Upper lobe of left lung (tissue), 6 donors: ENCODE measurements at regions not wholly inside any gene's neighbourhood (a gene's known extent, or its start where the extent isn't known, plus 50 kb on each side); places are given as distances from the start of the nearest gene placed in this dataset.

Source experiments
- ATAC-seq, 2 donors: fragments of 200-7000 bp; cut with Tn5 transposase; one replicate each; pipeline ENCODE4 v1.9.1; 2022; ENCODE audit warnings: mild to moderate bottlenecking in 2 of 2, moderate library complexity in 2 of 2; ENCODE audit not compliant: low FRiP score in 2 of 2
- DNase-seq, 2 donors: peaks; one replicate each; pipeline ENCODE4 v3.0.0-alpha.2; 2019 to 2020
- H3K27ac ChIP-seq, 4 donors: fragments of 200-600 bp; sonication (generic); one replicate each; pipeline ENCODE4 v1.5.1; 2016 to 2019
- H3K27me3 ChIP-seq, 4 donors: fragments of 200-600 bp; sonication (generic); one replicate each; pipeline ENCODE4 v1.5.1; 2017 to 2019
- H3K36me3 ChIP-seq, 4 donors: fragments of 200-600 bp; sonication (generic); one replicate each; pipeline ENCODE4 v1.5.1; 2016 to 2019
- H3K4me1 ChIP-seq, 4 donors: fragments of 200-600 bp; sonication (generic); one replicate each; pipeline ENCODE4 v1.5.1; 2018 to 2019
- H3K4me3 ChIP-seq, 4 donors: fragments of 200-600 bp; sonication (generic); one replicate each; pipeline ENCODE4 v1.5.1; 2017 to 2019; ENCODE audit warnings: mild to moderate bottlenecking in 2 of 4, moderate library complexity in 1 of 4
- H3K9me3 ChIP-seq, 4 donors: fragments of 200-600 bp; sonication (generic); one replicate each; pipeline ENCODE4 v1.5.1; 2018 to 2019
- EP300 ChIP-seq, 4 donors: sonication (generic); formaldehyde crosslinking; IDR thresholded peaks; one replicate each; pipeline ENCODE4 v1.5.1; 2017; ENCODE audit warnings: antibody characterized with exemption in 4 of 4, control low read depth in 2 of 4
- POLR2A ChIP-seq, 4 donors: fragments of 450-650 bp; IDR thresholded peaks; one replicate each; pipeline ENCODE4 v1.5.1; 2016 to 2017; ENCODE audit warnings: antibody characterized with exemption in 4 of 4, mild to moderate bottlenecking in 2 of 4
- POLR2AphosphoS5 ChIP-seq, 2 donors: sonication (generic); formaldehyde crosslinking; IDR thresholded peaks; one replicate each; pipeline ENCODE4 v1.5.1; 2017; ENCODE audit warnings: antibody characterized with exemption in 2 of 2
- WGBS, 2 donors: methylation state at CpG; one replicate each; pipeline ENCODE4 v1.1.5; 2017 to 2018; 5-methylcytosine and 5-hydroxymethylcytosine counted together
- TF ChIP-seq, protein P1 (sequence below), 6 experiments: fragments of 450-650 bp in 4 of 6; fragments of 200-600 bp in 2 of 6; sonication (generic) in 2 of 6; IDR thresholded peaks; one replicate each; pipeline ENCODE4 v1.5.1; 2016 to 2019; ENCODE audit warnings: antibody characterized with exemption in 6 of 6
- donor health status: DM: no; HTN: no; CAD: no; lungs with moderate emphysema.
- donor health status: DM: no; HTN: yes; CAD: no; lungs with severe emphysema.

DNA sequence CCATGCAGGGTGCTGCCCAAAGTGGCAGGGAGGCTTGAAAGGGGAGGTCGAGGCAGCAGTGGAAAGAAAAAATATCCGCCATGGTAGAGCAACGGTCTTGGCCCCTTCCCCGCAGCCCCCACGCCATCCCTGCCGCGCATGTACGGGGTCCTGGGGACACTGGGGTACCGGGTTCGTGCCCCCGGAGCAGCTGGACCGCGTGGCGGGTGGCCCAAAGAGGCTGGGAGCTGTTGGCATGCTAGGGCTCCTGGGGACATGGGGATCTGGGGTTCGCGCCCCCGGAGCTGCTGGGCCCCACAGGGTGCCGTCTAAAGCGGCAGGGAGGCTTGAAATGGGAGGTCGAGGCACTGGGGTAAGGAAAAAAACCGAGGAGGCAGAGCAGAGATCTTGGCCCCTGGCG lies 316.5 kb downstream of the ALG10 start:
- Histone ChIP-seq H3K9me3 (peaks cover 0 to 90% (median 30%) of the 10 kb centered on the region in 4 donors), H3K27ac (no peak overlapping the region), H3K4me3 (no peak overlapping the region), H3K27me3 (no peaks in the 10 kb centered on the region), H3K4me1 (no peaks in the 10 kb centered on the region), H3K36me3 (no peaks in the 10 kb centered on the region)
- ATAC-seq = no peak
- DNase-seq = no peak
- TF ChIP-seq EP300 (IDR thresholded peaks at IDR 0.05) (no peak), POLR2AphosphoS5 (IDR thresholded peaks at IDR 0.05) (no peak), POLR2A (IDR thresholded peaks at IDR 0.05) (no peak)
- TF ChIP-seq, protein P1, sequence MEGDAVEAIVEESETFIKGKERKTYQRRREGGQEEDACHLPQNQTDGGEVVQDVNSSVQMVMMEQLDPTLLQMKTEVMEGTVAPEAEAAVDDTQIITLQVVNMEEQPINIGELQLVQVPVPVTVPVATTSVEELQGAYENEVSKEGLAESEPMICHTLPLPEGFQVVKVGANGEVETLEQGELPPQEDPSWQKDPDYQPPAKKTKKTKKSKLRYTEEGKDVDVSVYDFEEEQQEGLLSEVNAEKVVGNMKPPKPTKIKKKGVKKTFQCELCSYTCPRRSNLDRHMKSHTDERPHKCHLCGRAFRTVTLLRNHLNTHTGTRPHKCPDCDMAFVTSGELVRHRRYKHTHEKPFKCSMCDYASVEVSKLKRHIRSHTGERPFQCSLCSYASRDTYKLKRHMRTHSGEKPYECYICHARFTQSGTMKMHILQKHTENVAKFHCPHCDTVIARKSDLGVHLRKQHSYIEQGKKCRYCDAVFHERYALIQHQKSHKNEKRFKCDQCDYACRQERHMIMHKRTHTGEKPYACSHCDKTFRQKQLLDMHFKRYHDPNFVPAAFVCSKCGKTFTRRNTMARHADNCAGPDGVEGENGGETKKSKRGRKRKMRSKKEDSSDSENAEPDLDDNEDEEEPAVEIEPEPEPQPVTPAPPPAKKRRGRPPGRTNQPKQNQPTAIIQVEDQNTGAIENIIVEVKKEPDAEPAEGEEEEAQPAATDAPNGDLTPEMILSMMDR (IDR thresholded peaks at IDR 0.05) = no peak
- 71 to 79% methylated on average over 18 to 22 of the region's 22 CpGs for WGBS, 2 donors

DNA sequence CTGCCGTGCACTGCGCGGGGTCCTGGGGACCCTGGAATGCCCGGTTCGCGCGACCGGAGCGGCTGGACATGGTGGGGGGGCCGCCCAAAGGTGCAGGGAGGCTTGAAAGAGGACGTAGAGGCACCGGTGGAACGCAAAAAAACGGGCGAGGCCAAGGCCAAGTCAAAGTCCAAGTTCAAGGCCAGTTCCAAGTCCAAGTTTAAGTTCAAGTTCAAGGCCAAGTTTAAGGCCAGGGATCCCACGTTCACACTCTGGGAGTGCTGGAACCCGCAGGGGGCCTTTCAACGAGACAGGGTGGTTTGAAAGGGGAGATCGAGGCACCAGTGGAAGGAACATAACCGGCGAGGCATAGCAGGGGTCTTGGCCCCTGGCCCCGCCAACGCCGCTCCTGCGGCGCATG lies 317.6 kb downstream of the ALG10 start:
- no peak for DNase-seq
- H3K27me3 ChIP-seq = no peaks in the 10 kb centered on the region
- no peak overlapping the region for H3K27ac ChIP-seq
- no peak overlapping the region for H3K4me3 ChIP-seq
- H3K9me3 ChIP-seq = peaks cover 0 to 92% (median 31%) of the 10 kb centered on the region in 4 donors
- no peaks in the 10 kb centered on the region for H3K4me1 ChIP-seq
- TF ChIP-seq, protein P1 (IDR thresholded peaks at IDR 0.05) = no peak
- TF ChIP-seq POLR2AphosphoS5 (IDR thresholded peaks at IDR 0.05) = no peak
- TF ChIP-seq POLR2A (IDR thresholded peaks at IDR 0.05) = no peak
- TF ChIP-seq EP300 (IDR thresholded peaks at IDR 0.05) = no peak
- WGBS, 2 donors = 68 to 71% methylated on average over 22 to 25 of the region's 26 CpGs
- H3K36me3 ChIP-seq = no peaks in the 10 kb centered on the region
- no peak for ATAC-seq

DNA sequence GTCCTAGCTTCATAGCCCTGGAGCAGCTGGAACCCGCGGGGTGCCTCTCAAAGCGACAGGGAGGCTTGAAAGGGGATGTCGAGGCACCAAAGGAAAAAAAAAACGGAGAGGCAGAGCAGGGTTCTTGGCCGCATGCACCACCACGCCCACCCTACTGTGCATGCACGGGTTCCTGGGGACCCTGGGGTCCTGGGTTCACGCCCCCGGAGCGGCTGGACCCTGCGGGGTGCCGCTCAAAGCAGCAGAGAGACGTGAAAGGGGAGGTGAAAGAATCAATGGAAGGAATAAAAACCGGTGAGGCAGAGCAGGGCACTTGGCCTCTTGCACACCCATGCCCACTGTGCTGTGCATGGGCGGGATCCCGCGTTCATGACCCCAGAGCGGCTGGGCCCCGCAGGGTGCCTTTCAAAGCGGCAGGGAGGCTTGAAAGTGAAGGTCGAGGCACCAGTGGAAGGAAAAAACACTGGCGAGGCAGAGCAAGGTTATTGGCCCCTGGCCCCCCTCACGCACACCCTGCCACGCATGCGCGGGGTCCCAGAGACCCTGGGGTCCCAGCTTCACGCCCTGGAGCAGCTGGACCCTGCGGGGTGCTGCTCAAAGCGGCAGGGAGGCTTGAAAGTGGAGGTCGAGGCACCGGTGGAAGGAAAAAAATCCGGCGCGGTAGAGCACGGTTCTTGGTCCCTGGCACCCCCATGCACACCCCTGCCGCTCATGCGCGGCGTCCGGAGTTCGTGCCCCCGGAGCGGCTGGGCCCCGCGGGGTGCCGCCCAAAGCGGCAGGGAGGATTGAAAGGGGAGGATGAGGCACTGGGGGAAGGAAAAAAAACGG lies 318.5 kb downstream of the ALG10 start:
- Histone ChIP-seq H3K27ac (no peak overlapping the region), H3K36me3 (no peaks in the 10 kb centered on the region), H3K27me3 (no peaks in the 10 kb centered on the region), H3K4me1 (no peaks in the 10 kb centered on the region), H3K4me3 (no peak overlapping the region), H3K9me3 (peaks cover 0 to 92% (median 33%) of the 10 kb centered on the region in 4 donors)
- ATAC-seq (no peak), DNase-seq (no peak)
- TF ChIP-seq, protein P1 (IDR thresholded peaks at IDR 0.05) = no peak
- no peak for TF ChIP-seq POLR2A (IDR thresholded peaks at IDR 0.05)
- TF ChIP-seq EP300 (IDR thresholded peaks at IDR 0.05) = no peak
- TF ChIP-seq POLR2AphosphoS5 (IDR thresholded peaks at IDR 0.05) = no peak
- WGBS, 2 donors = 57 to 59% methylated on average over 49 of the region's 49 CpGs

DNA sequence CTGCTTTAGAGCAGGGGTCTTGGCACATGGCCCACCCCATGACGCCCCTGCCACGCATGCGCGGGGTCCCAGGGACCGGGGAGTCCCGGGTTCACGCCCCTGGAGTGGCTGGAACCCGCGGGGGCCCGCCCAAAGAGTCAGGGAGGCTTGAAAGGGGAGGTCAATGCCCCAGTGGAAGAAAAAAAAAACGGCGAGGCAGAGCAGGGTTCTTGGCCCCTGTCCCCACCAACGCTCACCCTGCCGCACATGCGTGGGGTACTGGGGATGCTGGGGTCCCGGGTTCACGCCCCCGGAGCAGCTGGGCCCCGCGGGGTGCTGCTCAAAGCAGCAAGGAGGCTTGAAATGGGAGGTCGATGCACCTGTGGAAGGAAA lies 319.1 kb downstream of the ALG10 start:
- Histone ChIP-seq H3K4me1 (no peaks in the 10 kb centered on the region), H3K27me3 (no peaks in the 10 kb centered on the region), H3K4me3 (no peak overlapping the region), H3K36me3 (no peaks in the 10 kb centered on the region), H3K9me3 (peaks cover 0 to 92% (median 32%) of the 10 kb centered on the region in 4 donors), H3K27ac (no peak overlapping the region)
- TF ChIP-seq POLR2A (IDR thresholded peaks at IDR 0.05) = no peak
- TF ChIP-seq EP300 (IDR thresholded peaks at IDR 0.05) = no peak
- TF ChIP-seq, protein P1 (IDR thresholded peaks at IDR 0.05) = no peak
- no peak for TF ChIP-seq POLR2AphosphoS5 (IDR thresholded peaks at IDR 0.05)
- WGBS, 2 donors = 40 to 48% methylated on average over 21 of the region's 21 CpGs
- DNase-seq (no peak), ATAC-seq (no peak)

DNA sequence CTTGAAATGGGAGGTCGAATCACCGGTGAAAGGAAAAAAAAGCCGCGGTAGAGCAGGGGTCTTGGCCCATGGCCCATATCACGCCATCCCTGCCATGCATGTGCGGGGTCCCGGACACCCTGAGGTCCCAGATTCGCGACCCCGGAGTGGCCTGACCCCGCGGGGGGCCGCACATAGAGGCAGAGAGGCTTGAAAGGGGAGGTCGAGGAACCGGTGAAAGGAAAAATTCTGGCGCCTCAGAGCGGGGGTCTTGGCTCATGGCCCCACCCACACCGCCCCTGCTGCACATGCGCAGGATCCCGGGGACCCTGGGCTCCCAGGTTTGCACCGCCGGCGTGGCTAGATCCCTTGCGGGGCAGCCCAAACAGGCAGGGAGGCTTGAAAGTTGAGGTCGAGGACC lies 319.8 kb downstream of the ALG10 start:
- Histone ChIP-seq H3K9me3 (peaks cover 0 to 92% (median 33%) of the 10 kb centered on the region in 4 donors), H3K36me3 (no peaks in the 10 kb centered on the region), H3K4me1 (no peaks in the 10 kb centered on the region), H3K4me3 (no peak overlapping the region), H3K27me3 (no peaks in the 10 kb centered on the region), H3K27ac (no peak overlapping the region)
- DNase-seq = no peak
- WGBS, 2 donors = 48 to 65% methylated on average over 25 of the region's 25 CpGs
- TF ChIP-seq EP300 (IDR thresholded peaks at IDR 0.05) (no peak), POLR2AphosphoS5 (IDR thresholded peaks at IDR 0.05) (no peak)
- TF ChIP-seq, protein P1 (IDR thresholded peaks at IDR 0.05) = no peak
- no peak for ATAC-seq
